Upper lobe of right lung (tissue), 1 donor: ENCODE measurements at regions not wholly inside any gene's neighbourhood (a gene's known extent, or its start where the extent isn't known, plus 50 kb on each side); places are given as distances from the start of the nearest gene placed in this dataset.

Experiments used
- ATAC-seq: fragments of 200-7000 bp; cut with Tn5 transposase; one replicate; pipeline ENCODE4 v1.9.1; 2020; ENCODE audit warnings: mild to moderate bottlenecking, moderate library complexity
- DNase-seq: peaks from one replicate; pipeline ENCODE4 v3.0.0-alpha.2; 2020
- H3K27ac ChIP-seq: fragments of 200-600 bp; one replicate; pipeline ENCODE4 v1.8.0; 2022
- H3K27me3 ChIP-seq: fragments of 200-600 bp; one replicate; pipeline ENCODE4 v1.8.0; 2022; ENCODE audit warnings: mild to moderate bottlenecking
- H3K36me3 ChIP-seq: fragments of 200-600 bp; one replicate; pipeline ENCODE4 v1.8.0; 2022
- H3K4me1 ChIP-seq: fragments of 200-600 bp; one replicate; pipeline ENCODE4 v1.8.0; 2022
- H3K4me3 ChIP-seq: fragments of 200-600 bp; one replicate; pipeline ENCODE4 v1.8.0; 2022; ENCODE audit warnings: mild to moderate bottlenecking
- H3K9me3 ChIP-seq: fragments of 200-600 bp; one replicate; pipeline ENCODE4 v1.8.0; 2022
- intact Hi-C: fragments of 100-400 bp; cut with DNase I; formaldehyde crosslinking; loops from one replicate; pipeline ENCODE4 v1.11.0; 2022
- TF ChIP-seq, protein P1 (sequence below): fragments of 200-600 bp; IDR thresholded peaks from one replicate; pipeline ENCODE4 v1.8.0; 2022; ENCODE audit warnings: antibody characterized with exemption
- donor health status: DM: no; HTN: yes; CAD: no; lungs with severe emphysema.

GRCh38 chr15:38065721-38066345, 131.4 kb downstream of the TMCO5A start:
- Histone ChIP-seq H3K27me3 (no peaks in the 10 kb centered on the region), H3K4me3 (no peak overlapping the region), H3K4me1 (peaks cover 14% of the 10 kb centered on the region), H3K36me3 (no peaks in the 10 kb centered on the region), H3K9me3 (no peaks in the 10 kb centered on the region), H3K27ac (no peak overlapping the region)
- TF ChIP-seq, protein P1, sequence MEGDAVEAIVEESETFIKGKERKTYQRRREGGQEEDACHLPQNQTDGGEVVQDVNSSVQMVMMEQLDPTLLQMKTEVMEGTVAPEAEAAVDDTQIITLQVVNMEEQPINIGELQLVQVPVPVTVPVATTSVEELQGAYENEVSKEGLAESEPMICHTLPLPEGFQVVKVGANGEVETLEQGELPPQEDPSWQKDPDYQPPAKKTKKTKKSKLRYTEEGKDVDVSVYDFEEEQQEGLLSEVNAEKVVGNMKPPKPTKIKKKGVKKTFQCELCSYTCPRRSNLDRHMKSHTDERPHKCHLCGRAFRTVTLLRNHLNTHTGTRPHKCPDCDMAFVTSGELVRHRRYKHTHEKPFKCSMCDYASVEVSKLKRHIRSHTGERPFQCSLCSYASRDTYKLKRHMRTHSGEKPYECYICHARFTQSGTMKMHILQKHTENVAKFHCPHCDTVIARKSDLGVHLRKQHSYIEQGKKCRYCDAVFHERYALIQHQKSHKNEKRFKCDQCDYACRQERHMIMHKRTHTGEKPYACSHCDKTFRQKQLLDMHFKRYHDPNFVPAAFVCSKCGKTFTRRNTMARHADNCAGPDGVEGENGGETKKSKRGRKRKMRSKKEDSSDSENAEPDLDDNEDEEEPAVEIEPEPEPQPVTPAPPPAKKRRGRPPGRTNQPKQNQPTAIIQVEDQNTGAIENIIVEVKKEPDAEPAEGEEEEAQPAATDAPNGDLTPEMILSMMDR = no peak
- ATAC-seq (no peak), DNase-seq (no peak)
- intact Hi-C loops = no loop called here

DNA sequence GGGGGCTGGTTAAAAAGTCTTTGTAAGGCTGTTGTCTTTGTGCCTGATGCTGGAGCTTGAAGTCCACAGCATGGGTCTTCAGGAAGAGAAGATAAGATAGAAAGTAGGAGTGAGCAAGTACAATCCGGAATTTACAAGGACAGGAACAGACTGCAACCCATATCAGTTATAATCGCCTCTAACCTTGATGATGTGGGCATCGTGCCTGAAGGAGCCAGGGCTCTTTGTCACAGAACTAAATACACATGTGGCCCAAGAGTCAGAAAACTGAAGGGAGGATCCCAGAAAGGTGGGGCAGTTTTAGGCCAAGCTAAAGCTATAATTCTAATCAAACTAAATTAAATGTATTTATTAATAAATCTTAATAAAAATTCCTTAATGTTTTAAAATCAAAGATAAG, 132.2 kb downstream of the TMCO5A start:
- H3K4me3 ChIP-seq = no peak overlapping the region
- no peaks in the 10 kb centered on the region for H3K36me3 ChIP-seq
- intact Hi-C loops = no loop called here
- peaks cover 18% of the 10 kb centered on the region for H3K4me1 ChIP-seq
- no peak for DNase-seq
- TF ChIP-seq, protein P1 = no peak
- H3K9me3 ChIP-seq = no peaks in the 10 kb centered on the region
- no peak for ATAC-seq
- no peak overlapping the region for H3K27ac ChIP-seq
- H3K27me3 ChIP-seq = no peaks in the 10 kb centered on the region

- no peaks in the 10 kb centered on the region for H3K27me3 ChIP-seq
- H3K36me3 ChIP-seq = no peaks in the 10 kb centered on the region
- H3K4me1 ChIP-seq = peaks cover 29% of the 10 kb centered on the region
- no peaks in the 10 kb centered on the region for H3K9me3 ChIP-seq
- peak overlapping the region; percentile 27 for H3K4me3 ChIP-seq
- TF ChIP-seq, protein P1 = no peak
- H3K27ac ChIP-seq = peak overlapping the region; percentile 79
- intact Hi-C loops = no loop called here
- DNase-seq (no peak), ATAC-seq (peak; percentile 60)
These were observed 134.4 kb downstream of the TMCO5A start for GRCh38 chr15:38068626-38069391.

DNA sequence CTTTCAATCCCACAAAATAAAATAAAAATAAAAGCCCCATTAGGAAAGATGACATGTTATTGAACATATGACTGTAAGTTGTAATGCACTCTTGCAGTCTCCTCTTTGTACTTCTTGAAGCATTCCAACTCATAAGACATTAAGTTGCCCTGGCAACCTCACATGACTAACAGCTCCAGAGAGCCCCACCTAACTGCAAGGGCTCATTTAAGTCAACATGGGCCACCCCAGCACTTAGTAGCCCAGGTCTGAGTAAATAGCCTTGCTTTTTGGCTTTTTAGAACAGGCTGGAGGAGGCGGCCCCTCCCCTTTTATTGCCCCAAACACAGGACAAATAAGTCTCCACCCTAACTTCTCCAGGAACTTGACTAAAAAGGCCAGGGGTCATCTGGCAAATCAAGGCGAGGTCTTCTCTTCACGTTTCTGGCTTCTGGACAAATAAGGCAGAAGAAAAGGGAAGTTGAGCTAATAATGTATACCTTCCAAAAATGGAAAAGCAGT, 135.1 kb downstream of the TMCO5A start:
- peak overlapping the region; percentile 27 for H3K4me3 ChIP-seq
- intact Hi-C loops = no loop called here

DNA sequence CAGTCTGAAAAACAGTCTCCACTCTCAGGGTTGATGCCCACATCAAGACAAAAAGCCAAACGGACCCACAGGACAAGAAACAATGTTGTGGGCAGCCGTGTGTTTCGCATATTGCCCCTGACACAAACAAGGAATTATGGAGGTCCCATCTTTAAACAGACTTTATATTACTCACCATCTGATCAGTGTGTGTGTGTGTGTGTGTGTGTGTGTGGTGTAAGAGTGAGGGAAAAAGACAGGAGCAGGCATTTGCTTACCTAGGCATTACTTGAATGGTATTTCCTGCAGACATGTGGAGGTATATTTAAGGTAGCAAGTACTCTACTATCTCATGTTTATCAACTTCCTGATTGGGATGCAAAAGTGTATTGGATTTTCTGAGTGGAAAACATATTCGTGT, 136.3 kb downstream of the TMCO5A start:
- intact Hi-C loops = no loop called here

More for the DNA sequence above, 135.1 kb downstream of the TMCO5A start:
- no peaks in the 10 kb centered on the region for H3K36me3 ChIP-seq
- no peaks in the 10 kb centered on the region for H3K27me3 ChIP-seq
- H3K27ac ChIP-seq = peak overlapping the region; percentile 79
- DNase-seq (peak; percentile 66), ATAC-seq (peak; percentile 61)
- no peaks in the 10 kb centered on the region for H3K9me3 ChIP-seq
- H3K4me1 ChIP-seq = peaks cover 29% of the 10 kb centered on the region
- TF ChIP-seq, protein P1 = no peak

More for the DNA sequence above, 136.3 kb downstream of the TMCO5A start:
- Histone ChIP-seq H3K36me3 (no peaks in the 10 kb centered on the region), H3K27me3 (no peaks in the 10 kb centered on the region), H3K4me3 (no peak overlapping the region), H3K4me1 (peaks cover 29% of the 10 kb centered on the region), H3K9me3 (no peaks in the 10 kb centered on the region), H3K27ac (no peak overlapping the region)
- ATAC-seq (no peak), DNase-seq (no peak)
- TF ChIP-seq, protein P1 = no peak
